VCaP (cell line): ENCODE measurements at regions not wholly inside any gene's neighbourhood (a gene's known extent, or its start where the extent isn't known, plus 50 kb on each side); places are given as distances from the start of the nearest gene placed in this dataset.

Experiments
- H3K27ac ChIP-seq: fragments of 450-650 bp; 2 replicates; pipeline ENCODE4 v1.5.1; 2017
- TF ChIP-seq, protein P1 (sequence below): fragments of 450-650 bp; conservative IDR thresholded peaks from 2 replicates; pipeline ENCODE4 v1.5.1; 2017; ENCODE audit warnings: mild to moderate bottlenecking, moderate library complexity

GRCh38 chrX:69221239-69222102, 56.2 kb upstream of the PJA1 start:
- TF ChIP-seq, protein P1, sequence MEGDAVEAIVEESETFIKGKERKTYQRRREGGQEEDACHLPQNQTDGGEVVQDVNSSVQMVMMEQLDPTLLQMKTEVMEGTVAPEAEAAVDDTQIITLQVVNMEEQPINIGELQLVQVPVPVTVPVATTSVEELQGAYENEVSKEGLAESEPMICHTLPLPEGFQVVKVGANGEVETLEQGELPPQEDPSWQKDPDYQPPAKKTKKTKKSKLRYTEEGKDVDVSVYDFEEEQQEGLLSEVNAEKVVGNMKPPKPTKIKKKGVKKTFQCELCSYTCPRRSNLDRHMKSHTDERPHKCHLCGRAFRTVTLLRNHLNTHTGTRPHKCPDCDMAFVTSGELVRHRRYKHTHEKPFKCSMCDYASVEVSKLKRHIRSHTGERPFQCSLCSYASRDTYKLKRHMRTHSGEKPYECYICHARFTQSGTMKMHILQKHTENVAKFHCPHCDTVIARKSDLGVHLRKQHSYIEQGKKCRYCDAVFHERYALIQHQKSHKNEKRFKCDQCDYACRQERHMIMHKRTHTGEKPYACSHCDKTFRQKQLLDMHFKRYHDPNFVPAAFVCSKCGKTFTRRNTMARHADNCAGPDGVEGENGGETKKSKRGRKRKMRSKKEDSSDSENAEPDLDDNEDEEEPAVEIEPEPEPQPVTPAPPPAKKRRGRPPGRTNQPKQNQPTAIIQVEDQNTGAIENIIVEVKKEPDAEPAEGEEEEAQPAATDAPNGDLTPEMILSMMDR: no peak
- H3K27ac ChIP-seq: no peak overlapping the region

GRCh38 chrX:69218407-69218997, 53.2 kb upstream of the PJA1 start:
- TF ChIP-seq, protein P1: no peak

DNA sequence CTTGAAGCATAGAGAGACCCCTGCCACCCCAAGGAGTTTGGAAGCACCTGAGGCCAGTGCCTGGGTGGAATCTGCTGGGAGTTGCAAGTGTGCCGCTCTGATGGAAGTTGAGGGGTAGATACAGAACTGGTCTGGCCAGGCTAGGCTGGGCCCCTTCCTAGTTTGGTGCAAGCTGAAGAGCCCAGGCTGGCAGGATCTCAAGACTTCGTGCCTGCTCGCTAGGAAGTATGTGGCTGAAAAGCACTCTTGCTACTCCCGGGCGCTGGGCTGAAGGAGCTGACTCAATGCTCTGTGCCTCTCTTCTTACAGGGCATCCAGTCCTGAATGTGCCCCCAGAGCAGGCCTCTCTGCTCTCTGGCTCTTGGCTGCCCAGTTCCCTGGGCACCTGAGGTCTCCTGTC, 51.7 kb upstream of the PJA1 start:
- TF ChIP-seq, protein P1: no peak
- no peak overlapping the region for H3K27ac ChIP-seq

More at GRCh38 chrX:69218407-69218997, 53.2 kb upstream of the PJA1 start:
- no peak overlapping the region for H3K27ac ChIP-seq

DNA sequence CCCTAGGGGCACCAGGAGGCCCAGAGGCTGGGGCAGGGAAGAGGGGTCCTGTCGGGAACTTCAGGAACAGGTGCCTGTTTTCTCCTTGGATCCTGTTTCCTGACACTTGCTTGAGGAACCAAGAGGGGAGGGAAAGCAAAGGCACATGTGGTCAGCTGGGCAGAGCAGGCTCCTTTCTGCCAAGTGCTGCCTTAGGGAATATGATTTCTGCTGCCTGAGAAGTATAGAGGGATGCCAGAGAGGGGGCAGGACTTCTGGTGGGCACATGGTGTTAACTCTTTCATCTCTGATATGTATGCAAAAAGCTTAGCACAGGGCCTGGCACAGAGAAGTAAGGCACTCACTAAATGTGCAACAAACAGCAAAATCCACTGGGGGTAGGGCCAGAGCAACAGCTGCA, 51.2 kb upstream of the PJA1 start:
- TF ChIP-seq, protein P1: no peak
- H3K27ac ChIP-seq: no peak overlapping the region

DNA sequence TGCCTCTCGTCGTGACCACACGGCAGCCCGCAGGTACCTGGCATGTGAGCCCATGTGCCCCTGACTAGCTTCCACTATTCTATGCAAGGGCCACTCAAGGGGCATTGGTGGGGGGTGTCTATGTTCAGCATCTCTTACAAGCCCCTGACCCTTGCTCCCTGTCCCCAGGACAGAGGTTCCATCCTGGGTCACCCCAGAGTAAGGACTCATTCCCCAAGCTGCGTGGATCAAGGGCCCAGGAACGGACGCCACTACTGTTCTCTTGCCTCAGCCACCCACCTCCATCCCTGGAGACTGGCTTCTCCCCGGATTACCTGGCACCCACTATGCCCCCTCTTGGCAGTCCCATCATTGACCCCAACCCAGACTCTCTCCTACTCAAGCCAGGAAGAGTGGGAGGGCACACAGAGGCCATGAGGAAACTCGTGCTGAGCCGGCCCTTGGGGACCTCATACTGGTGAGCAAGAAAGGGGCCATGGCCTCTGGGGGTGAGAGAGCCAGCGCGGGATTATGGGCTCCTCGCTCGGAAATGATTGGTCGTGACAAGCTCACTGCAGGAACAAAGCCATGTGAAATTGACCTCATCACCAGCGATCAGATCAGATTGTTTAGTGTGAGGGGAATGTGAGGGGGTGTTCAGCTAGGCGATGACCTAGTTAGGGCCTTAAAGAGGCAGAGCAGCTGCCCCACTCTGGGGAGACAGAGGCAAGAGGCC, 50.1 kb upstream of the PJA1 start:
- TF ChIP-seq, protein P1: no peak
- H3K27ac ChIP-seq: no peak overlapping the region
